ENCODE measurements at regions not wholly inside any gene's neighbourhood (a gene's known extent, or its start where the extent isn't known, plus 50 kb on each side); places are given as distances from the start of the nearest gene placed in this dataset.

GRCh38 chr12:127247937-127248336, 1019.0 kb upstream of the TMEM132C start:
- Histone ChIP-seq H4K20me1 (ENCODE audit: insufficient read depth) (no peaks in the 10 kb centered on the region), H3K79me2 (ENCODE audit: insufficient read depth) (no peaks in the 10 kb centered on the region), H3K4me2 (ENCODE audit: unreplicated experiment) (no peak overlapping the region), H3F3A (ENCODE audit: insufficient read depth) (peaks cover 5% of the 10 kb centered on the region), H3K9me3 (ENCODE audit: low read depth) (no peaks in the 10 kb centered on the region), H3K36me3 (ENCODE audit: low read depth) (no peaks in the 10 kb centered on the region), H3K4me1 (ENCODE audit: insufficient read depth) (peaks cover 17% of the 10 kb centered on the region), H2AFZ (no peak overlapping the region), H3K4me3 (no peak overlapping the region), H3K27me3 (replicated peaks; ENCODE audit: insufficient read depth) (no peaks in the 10 kb centered on the region), H3K9ac (no peak overlapping the region), H3K27ac (no peak overlapping the region), H3K9me2 (ENCODE audit: insufficient read depth) (no peaks in the 10 kb centered on the region)
- in situ Hi-C loops (cut with MboI), result no loop called here
- no peak for TF ChIP-seq EZH2phosphoT487 (IDR thresholded peaks at IDR 0.05; ENCODE audit: insufficient read depth, low read depth)
- no peak for TF ChIP-seq EZH2 (IDR thresholded peaks at IDR 0.05; ENCODE audit: insufficient read depth, poor library complexity, severe bottlenecking)
- 75 to 88% methylated on average over 4 of the region's 4 CpGs for WGBS, 2 experiments (ENCODE audit: low coverage in 1 of 2, low lambda C conversion rate in 2 of 2, missing lambda C conversion rate in 2 of 2)
- DNase-seq, result no peak

DNA sequence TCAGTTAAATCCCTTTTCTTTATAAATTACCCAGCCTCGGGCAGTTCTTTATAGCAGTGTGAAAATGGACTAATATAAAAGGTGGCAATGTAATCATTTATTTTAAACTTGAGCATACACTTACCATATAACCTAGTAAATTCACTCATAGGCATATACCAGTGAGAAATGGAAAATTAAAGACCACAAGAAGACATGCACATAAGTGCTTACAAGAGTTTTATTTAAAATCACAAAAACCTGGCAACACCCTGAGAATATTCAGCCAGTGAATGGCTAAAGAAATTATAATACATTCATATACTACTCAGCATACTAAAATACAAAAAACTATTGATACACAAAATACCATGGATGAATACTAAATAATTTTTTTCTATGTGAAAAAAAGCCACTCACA, 1017.5 kb upstream of the TMEM132C start:
- H3K79me2 ChIP-seq (ENCODE audit: insufficient read depth), result no peaks in the 10 kb centered on the region
- no peak overlapping the region for H3K4me3 ChIP-seq
- no peaks in the 10 kb centered on the region for H3K9me3 ChIP-seq (ENCODE audit: low read depth)
- no peak for DNase-seq
- TF ChIP-seq EZH2 (IDR thresholded peaks at IDR 0.05; ENCODE audit: insufficient read depth, poor library complexity, severe bottlenecking) (no peak), EZH2phosphoT487 (IDR thresholded peaks at IDR 0.05; ENCODE audit: insufficient read depth, low read depth) (no peak)
- no peaks in the 10 kb centered on the region for H3K9me2 ChIP-seq (ENCODE audit: insufficient read depth)
- 92 to 100% methylated on average over 1 of the region's 1 CpG for WGBS, 2 experiments (ENCODE audit: low coverage in 1 of 2, low lambda C conversion rate in 2 of 2, missing lambda C conversion rate in 2 of 2)
- no peak overlapping the region for H2AFZ ChIP-seq
- H3F3A ChIP-seq (ENCODE audit: insufficient read depth), result peaks cover 5% of the 10 kb centered on the region
- no peaks in the 10 kb centered on the region for H3K27me3 ChIP-seq (replicated peaks; ENCODE audit: insufficient read depth)
- in situ Hi-C loops (cut with MboI), result no loop called here
- no peaks in the 10 kb centered on the region for H4K20me1 ChIP-seq (ENCODE audit: insufficient read depth)
- H3K4me2 ChIP-seq (ENCODE audit: unreplicated experiment), result no peak overlapping the region
- H3K36me3 ChIP-seq (ENCODE audit: low read depth), result no peaks in the 10 kb centered on the region
- H3K9ac ChIP-seq, result no peak overlapping the region
- H3K4me1 ChIP-seq (ENCODE audit: insufficient read depth), result peaks cover 17% of the 10 kb centered on the region
- no peak overlapping the region for H3K27ac ChIP-seq

DNA sequence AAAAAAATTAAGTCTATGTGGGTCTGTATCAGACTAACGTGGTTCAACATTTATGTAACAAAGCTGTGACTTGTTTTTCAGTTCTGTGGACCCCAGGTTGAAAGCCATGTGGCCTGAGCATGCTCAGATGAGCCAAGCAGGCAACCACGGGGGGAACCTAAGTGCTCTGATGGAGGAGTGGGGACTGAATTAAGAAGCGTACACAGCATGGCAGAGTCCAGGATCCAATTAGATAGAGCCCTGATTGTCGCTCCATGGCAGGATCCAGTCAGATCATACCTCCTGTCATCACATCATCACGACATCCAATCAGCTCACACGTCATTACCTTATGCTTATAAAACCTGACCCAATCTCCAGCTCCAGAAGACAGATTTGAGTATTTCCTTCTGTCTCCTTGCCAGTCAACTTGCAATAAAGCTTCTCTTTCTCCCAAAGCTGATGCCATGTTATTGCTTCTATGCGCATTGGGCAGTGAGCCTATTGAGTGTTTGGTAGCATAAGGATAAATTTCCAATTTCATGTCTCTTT, 1013.1 kb upstream of the TMEM132C start:
- no peak overlapping the region for H3K4me2 ChIP-seq (ENCODE audit: unreplicated experiment)
- H3K36me3 ChIP-seq (ENCODE audit: low read depth), result no peaks in the 10 kb centered on the region
- H3K4me3 ChIP-seq, result no peak overlapping the region
- H3K9ac ChIP-seq, result no peak overlapping the region
- no peak overlapping the region for H2AFZ ChIP-seq
- H3F3A ChIP-seq (ENCODE audit: insufficient read depth), result 0 out of 2 replicates have a peak, but pooled peaks cover 4% of the 10 kb centered on the region
- no peaks in the 10 kb centered on the region for H3K9me2 ChIP-seq (ENCODE audit: insufficient read depth)
- no peaks in the 10 kb centered on the region for H3K9me3 ChIP-seq (ENCODE audit: low read depth)
- TF ChIP-seq EZH2phosphoT487 (IDR thresholded peaks at IDR 0.05; ENCODE audit: insufficient read depth, low read depth) (no peak), EZH2 (IDR thresholded peaks at IDR 0.05; ENCODE audit: insufficient read depth, poor library complexity, severe bottlenecking) (no peak)
- H3K4me1 ChIP-seq (ENCODE audit: insufficient read depth), result peaks cover 12% of the 10 kb centered on the region; the same call in 1 of the 2 replicates
- no peaks in the 10 kb centered on the region for H4K20me1 ChIP-seq (ENCODE audit: insufficient read depth)
- no peaks in the 10 kb centered on the region for H3K79me2 ChIP-seq (ENCODE audit: insufficient read depth)
- H3K27ac ChIP-seq, result no peak overlapping the region
- DNase-seq, result no peak
- no peaks in the 10 kb centered on the region for H3K27me3 ChIP-seq (replicated peaks; ENCODE audit: insufficient read depth)
- in situ Hi-C loops (cut with MboI), result no loop called here
- 76 to 83% methylated on average over 7 of the region's 7 CpGs for WGBS, 2 experiments (ENCODE audit: low coverage in 1 of 2, low lambda C conversion rate in 2 of 2, missing lambda C conversion rate in 2 of 2)

- no peak overlapping the region for H3K27ac ChIP-seq
- no peak for TF ChIP-seq EZH2phosphoT487 (IDR thresholded peaks at IDR 0.05; ENCODE audit: insufficient read depth, low read depth)
- H3K9me3 ChIP-seq (ENCODE audit: low read depth), result no peaks in the 10 kb centered on the region
- no peaks in the 10 kb centered on the region for H3K36me3 ChIP-seq (ENCODE audit: low read depth)
- peaks cover 12% of the 10 kb centered on the region; the same call in 1 of the 2 replicates for H3K4me1 ChIP-seq (ENCODE audit: insufficient read depth)
- no peak overlapping the region for H2AFZ ChIP-seq
- in situ Hi-C loops (cut with MboI), result no loop called here
- H3K9ac ChIP-seq, result no peak overlapping the region
- DNase-seq, result no peak
- 87 to 88% methylated on average over 5 of the region's 5 CpGs for WGBS, 2 experiments (ENCODE audit: low coverage in 1 of 2, low lambda C conversion rate in 2 of 2, missing lambda C conversion rate in 2 of 2)
- H3F3A ChIP-seq (ENCODE audit: insufficient read depth), result 0 out of 2 replicates have a peak, but pooled peaks cover 4% of the 10 kb centered on the region
- H3K4me3 ChIP-seq, result no peak overlapping the region
- H3K27me3 ChIP-seq (replicated peaks; ENCODE audit: insufficient read depth), result no peaks in the 10 kb centered on the region
- no peaks in the 10 kb centered on the region for H4K20me1 ChIP-seq (ENCODE audit: insufficient read depth)
- no peak overlapping the region for H3K4me2 ChIP-seq (ENCODE audit: unreplicated experiment)
- no peaks in the 10 kb centered on the region for H3K79me2 ChIP-seq (ENCODE audit: insufficient read depth)
- no peaks in the 10 kb centered on the region for H3K9me2 ChIP-seq (ENCODE audit: insufficient read depth)
Measured at GRCh38 chr12:127254420-127254955, 1012.5 kb upstream of the TMEM132C start.

Measured in GM23248 (cell line).